Sigmoid colon (tissue), 4 donors: ENCODE measurements at regions not wholly inside any gene's neighbourhood (a gene's known extent, or its start where the extent isn't known, plus 50 kb on each side); places are given as distances from the start of the nearest gene placed in this dataset.

Source experiments
- POLR2AphosphoS5 ChIP-seq, 4 donors: sonication (generic); formaldehyde crosslinking; IDR thresholded peaks; one replicate each; pipeline ENCODE4 v1.6.1; 2017; ENCODE audit warnings: antibody characterized with exemption in 4 of 4
- TF ChIP-seq, protein P1 (sequence below), 4 experiments: fragments of 450-650 bp in 3 of 4; fragments of 200-600 bp in 1 of 4; IDR thresholded peaks; one replicate each; pipeline ENCODE4 v1.5.1; 2016 to 2019; ENCODE audit warnings: antibody characterized with exemption in 4 of 4, mild to moderate bottlenecking in 3 of 4, moderate library complexity in 2 of 4

- TF ChIP-seq, protein P1, sequence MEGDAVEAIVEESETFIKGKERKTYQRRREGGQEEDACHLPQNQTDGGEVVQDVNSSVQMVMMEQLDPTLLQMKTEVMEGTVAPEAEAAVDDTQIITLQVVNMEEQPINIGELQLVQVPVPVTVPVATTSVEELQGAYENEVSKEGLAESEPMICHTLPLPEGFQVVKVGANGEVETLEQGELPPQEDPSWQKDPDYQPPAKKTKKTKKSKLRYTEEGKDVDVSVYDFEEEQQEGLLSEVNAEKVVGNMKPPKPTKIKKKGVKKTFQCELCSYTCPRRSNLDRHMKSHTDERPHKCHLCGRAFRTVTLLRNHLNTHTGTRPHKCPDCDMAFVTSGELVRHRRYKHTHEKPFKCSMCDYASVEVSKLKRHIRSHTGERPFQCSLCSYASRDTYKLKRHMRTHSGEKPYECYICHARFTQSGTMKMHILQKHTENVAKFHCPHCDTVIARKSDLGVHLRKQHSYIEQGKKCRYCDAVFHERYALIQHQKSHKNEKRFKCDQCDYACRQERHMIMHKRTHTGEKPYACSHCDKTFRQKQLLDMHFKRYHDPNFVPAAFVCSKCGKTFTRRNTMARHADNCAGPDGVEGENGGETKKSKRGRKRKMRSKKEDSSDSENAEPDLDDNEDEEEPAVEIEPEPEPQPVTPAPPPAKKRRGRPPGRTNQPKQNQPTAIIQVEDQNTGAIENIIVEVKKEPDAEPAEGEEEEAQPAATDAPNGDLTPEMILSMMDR (IDR thresholded peaks at IDR 0.05): no peak
- no peak for TF ChIP-seq POLR2AphosphoS5 (IDR thresholded peaks at IDR 0.05)
Observed at GRCh38 chr9:85433046-85433445, 308.7 kb downstream of the AGTPBP1 start.
